WERI-Rb-1 (cell line): ENCODE measurements at regions not wholly inside any gene's neighbourhood (a gene's known extent, or its start where the extent isn't known, plus 50 kb on each side); places are given as distances from the start of the nearest gene placed in this dataset.

Source experiments
- DNase-seq: peaks from one replicate; pipeline ENCODE4 v3.0.0-alpha.2; 2020
- H3K27ac ChIP-seq: fragments of 250-450 bp; sonication (Bioruptor Pico); 2 replicates; pipeline ENCODE4 v1.5.1; 2020; ENCODE audit warnings: mild to moderate bottlenecking, moderate library complexity
- H3K27me3 ChIP-seq: fragments of 250-450 bp; sonication (Bioruptor Pico); 2 replicates; pipeline ENCODE4 v1.5.1; 2021; ENCODE audit warnings: mild to moderate bottlenecking, low read depth, moderate library complexity; ENCODE audit not compliant: insufficient read depth, severe bottlenecking
- H3K36me3 ChIP-seq: fragments of 250-450 bp; sonication (Bioruptor Pico); 2 replicates; pipeline ENCODE4 v1.5.1; 2020; ENCODE audit warnings: mild to moderate bottlenecking, moderate library complexity
- H3K4me3 ChIP-seq: 2 replicates; pipeline ENCODE4 v1.5.1; 2011; ENCODE audit warnings: low read depth, mild to moderate bottlenecking, control low read depth, low read length
- H3K9me3 ChIP-seq: fragments of 250-450 bp; sonication (Bioruptor Pico); 2 replicates; pipeline ENCODE4 v1.5.1; 2021; ENCODE audit warnings: mild to moderate bottlenecking, moderate library complexity; ENCODE audit not compliant: severe bottlenecking
- TF ChIP-seq, protein P1 (sequence below): IDR thresholded peaks from 2 replicates; pipeline ENCODE4 v1.5.1; 2011; ENCODE audit warnings: low read depth, mild to moderate bottlenecking, control low read depth, inconsistent platforms, low read length

DNA sequence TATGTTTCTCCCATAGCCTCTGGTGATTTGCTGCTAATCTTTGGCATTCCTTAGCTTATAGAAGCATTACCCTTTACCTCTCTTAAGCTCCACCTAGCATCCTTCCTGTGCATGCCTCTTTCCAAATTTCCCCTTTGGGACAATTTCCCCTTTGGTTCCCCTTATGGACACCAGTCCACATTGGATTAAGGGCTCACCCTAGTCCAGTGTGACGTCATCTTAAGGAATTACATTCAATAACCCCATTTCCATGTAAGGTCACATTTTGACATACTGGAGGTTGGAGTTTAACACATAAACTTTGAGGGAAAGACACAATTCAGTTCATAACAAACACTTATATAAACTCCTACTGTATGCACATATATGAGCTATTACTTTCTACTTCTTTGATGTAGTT lies 916.6 kb downstream of the SLC4A3 start:
- H3K27ac ChIP-seq = no peak overlapping the region
- H3K27me3 ChIP-seq = no peaks in the 10 kb centered on the region
- H3K36me3 ChIP-seq = no peaks in the 10 kb centered on the region
- H3K9me3 ChIP-seq = peaks cover 6% of the 10 kb centered on the region
- TF ChIP-seq, protein P1, sequence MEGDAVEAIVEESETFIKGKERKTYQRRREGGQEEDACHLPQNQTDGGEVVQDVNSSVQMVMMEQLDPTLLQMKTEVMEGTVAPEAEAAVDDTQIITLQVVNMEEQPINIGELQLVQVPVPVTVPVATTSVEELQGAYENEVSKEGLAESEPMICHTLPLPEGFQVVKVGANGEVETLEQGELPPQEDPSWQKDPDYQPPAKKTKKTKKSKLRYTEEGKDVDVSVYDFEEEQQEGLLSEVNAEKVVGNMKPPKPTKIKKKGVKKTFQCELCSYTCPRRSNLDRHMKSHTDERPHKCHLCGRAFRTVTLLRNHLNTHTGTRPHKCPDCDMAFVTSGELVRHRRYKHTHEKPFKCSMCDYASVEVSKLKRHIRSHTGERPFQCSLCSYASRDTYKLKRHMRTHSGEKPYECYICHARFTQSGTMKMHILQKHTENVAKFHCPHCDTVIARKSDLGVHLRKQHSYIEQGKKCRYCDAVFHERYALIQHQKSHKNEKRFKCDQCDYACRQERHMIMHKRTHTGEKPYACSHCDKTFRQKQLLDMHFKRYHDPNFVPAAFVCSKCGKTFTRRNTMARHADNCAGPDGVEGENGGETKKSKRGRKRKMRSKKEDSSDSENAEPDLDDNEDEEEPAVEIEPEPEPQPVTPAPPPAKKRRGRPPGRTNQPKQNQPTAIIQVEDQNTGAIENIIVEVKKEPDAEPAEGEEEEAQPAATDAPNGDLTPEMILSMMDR = no peak
- H3K4me3 ChIP-seq = no peak overlapping the region
- DNase-seq = no peak

DNA sequence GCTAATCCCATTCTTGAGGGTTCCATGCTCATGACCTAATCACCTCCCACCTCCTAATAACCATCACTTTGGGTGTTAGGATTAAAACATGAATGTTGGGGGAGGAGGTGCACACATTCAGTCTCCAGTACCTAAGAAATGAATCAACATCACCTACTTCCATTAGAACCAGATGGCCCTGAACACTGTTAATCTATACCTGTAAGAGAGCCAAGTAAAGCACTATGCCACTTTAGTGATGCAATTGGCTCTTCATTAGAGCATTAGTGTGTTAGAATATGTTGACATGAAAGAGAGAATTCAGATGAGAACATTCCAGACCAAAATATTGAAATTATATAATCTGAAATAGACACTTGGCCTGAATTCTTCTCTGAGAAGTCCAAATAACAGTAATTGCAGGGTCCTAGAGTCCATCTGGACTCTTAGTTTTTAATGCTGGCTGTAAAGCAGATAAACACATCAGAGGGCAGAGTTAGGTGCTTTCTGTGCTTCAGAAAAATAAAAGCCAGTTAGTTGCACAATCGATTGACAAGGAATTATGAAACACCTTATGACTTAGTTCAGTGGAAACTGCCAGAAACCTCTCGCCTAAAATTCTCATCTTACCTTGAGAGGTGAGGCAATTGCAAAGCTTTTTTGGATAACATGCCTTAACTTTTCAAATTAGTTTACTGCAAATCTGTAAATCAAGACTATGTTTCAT lies 923.7 kb downstream of the SLC4A3 start:
- no peaks in the 10 kb centered on the region for H3K36me3 ChIP-seq
- TF ChIP-seq, protein P1 = no peak
- no peaks in the 10 kb centered on the region for H3K27me3 ChIP-seq
- peak; percentile 10 for DNase-seq
- peaks cover 3% of the 10 kb centered on the region for H3K9me3 ChIP-seq
- no peak overlapping the region for H3K4me3 ChIP-seq
- peak overlapping the region; percentile 25 for H3K27ac ChIP-seq

DNA sequence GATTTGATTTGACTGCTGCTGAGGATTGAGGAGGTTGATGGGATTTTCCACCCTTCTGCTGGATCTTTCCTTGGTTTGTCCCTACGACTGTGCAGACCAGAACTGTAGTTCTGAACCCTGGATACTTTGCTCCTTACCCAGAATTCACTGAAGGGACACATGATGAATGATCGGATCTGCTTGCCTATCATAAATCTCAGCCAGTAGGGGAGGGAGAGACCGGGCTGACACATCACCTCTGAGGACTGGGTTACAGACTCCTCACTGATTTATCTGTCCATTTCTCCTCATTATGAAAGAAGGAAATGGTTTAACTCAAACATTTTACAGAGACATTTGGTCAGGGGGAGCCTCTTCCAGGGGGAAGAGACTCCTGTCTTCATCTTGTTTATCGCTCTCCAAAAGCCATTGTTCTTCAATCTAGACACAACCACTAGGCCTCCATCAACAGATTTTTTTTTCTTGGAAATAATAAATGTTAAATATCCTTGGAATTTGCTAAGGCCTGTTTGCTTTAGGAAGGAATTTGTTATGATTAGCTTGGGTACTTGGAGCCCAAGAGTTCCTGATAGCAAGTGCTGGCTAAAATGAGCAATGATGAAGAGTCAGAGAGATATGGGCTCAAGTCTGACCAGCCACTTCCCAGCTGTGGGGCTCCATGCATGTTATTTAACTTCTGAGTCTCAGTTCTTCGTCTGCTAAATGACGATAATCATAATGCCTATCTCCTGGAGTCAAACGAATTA lies 925.5 kb downstream of the SLC4A3 start:
- no peak for DNase-seq
- Histone ChIP-seq H3K9me3 (peaks cover 3% of the 10 kb centered on the region), H3K27me3 (no peaks in the 10 kb centered on the region), H3K4me3 (no peak overlapping the region), H3K27ac (no peak overlapping the region), H3K36me3 (no peaks in the 10 kb centered on the region)
- TF ChIP-seq, protein P1 = no peak

DNA sequence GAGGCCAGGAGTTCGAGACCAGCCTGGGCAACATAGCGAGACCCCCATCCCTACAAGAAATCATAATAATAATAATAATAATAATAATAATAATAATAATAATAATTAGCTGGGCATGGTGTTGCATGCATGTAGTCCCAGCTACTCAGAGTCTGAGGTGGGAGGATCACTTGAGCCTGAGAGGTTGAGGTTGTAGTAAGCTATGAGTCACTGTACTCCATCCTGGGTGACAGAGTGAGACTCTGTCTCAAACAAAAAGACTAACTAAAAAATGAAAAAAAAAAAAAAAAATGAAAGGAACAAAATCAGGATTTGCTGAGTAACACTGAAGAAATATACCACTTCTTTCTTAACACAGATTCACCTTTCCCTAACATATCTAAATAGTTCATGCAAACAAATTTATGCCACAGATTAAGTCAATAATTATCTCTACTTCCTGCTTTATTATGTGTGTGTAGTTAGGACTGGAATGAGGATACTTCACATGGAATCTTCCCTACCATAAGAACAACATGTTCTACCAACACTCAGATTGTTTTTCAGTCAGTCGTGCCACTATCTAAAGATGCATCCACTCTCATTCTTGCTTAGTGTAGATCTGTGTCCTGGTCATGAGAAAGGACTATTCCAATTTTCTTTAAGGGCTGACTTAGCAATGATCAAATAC lies 928.7 kb downstream of the SLC4A3 start:
- Histone ChIP-seq H3K27me3 (no peaks in the 10 kb centered on the region), H3K4me3 (no peak overlapping the region), H3K36me3 (no peaks in the 10 kb centered on the region), H3K27ac (no peak overlapping the region), H3K9me3 (no peaks in the 10 kb centered on the region)
- DNase-seq = no peak
- TF ChIP-seq, protein P1 = no peak

DNA sequence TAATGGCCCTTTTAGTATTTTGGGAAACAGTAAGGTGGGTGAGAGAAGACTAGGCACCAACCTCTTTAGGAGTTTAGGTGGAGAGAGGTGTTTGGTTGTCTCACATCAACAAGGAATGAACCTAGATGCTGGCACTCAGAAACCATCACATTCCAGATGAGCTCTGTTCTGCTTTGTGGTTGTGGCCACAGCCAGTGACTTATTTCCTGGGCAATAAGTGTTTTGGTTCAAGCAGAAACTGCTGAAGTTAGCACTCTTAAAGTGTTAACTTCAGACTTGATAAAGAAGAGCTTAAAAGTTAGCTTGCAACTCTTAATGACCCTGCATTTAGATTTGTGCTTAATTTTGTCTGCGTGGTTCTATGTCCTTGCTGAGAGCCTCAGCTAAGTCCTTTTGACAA lies 929.2 kb downstream of the SLC4A3 start:
- TF ChIP-seq, protein P1 = no peak
- no peak overlapping the region for H3K27ac ChIP-seq
- no peaks in the 10 kb centered on the region for H3K9me3 ChIP-seq
- H3K4me3 ChIP-seq = no peak overlapping the region
- H3K27me3 ChIP-seq = no peaks in the 10 kb centered on the region
- H3K36me3 ChIP-seq = no peaks in the 10 kb centered on the region
- DNase-seq = no peak
